HUDEP-2 (cell line): ENCODE measurements at regions not wholly inside any gene's neighbourhood (a gene's known extent, or its start where the extent isn't known, plus 50 kb on each side); places are given as distances from the start of the nearest gene placed in this dataset.
"Not testable (repeated sequence)": the region's sequence is repeated elsewhere in the genome, so short reads cannot be mapped to it uniquely, and the experiment has no call there.

Experiments used
- DNase-seq, 76 experiments: peaks; one replicate each; lab custom pipeline; 2025; ENCODE audit not compliant: unreplicated experiment in 76 of 76; lab: John Stamatoyannopoulos, UW

- DNase-seq: no peak
Measured at GRCh38 chr12:131445184-131445774, 265.6 kb upstream of the SFSWAP start.

DNA sequence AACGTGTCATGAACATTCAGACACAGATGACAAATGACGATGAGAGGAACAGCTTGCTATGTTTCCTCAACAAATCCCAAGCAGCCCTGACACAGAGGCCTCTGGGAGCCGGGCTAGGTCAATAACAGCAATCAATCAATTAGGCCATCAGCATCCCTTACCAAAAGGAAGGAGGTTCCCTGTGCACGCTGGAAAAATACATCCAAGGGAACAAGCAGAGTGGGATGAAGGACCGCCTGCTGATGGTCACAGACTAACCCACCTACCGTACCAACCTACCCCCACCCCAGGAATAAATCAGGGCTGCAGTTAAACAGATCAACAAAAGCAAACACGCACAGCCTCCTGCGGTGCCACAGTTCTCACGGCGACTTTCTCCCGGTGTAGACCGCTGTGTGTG is 265.1 kb upstream of the SFSWAP start:
- no peak for DNase-seq

DNA sequence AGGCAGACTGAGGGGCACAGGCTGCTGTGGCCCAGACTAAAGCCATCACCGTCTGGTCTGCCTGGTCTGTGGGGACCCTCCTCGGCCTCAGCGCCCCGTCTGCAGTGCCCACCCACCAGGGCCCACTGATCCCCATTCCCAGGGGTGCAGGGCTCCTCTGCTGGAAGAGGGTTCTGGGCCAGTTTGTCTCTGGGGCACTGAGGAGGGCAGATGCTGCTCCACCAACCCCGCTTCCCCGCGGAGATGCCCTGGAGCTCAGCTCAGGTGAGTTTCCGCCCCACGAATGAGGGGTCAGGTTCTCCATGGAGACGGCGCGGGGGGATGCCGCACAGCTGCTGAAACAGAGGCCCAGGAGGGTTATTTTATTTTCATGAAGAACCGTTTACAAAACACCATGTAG is 263.3 kb upstream of the SFSWAP start:
- not testable (repeated sequence) for DNase-seq

DNA sequence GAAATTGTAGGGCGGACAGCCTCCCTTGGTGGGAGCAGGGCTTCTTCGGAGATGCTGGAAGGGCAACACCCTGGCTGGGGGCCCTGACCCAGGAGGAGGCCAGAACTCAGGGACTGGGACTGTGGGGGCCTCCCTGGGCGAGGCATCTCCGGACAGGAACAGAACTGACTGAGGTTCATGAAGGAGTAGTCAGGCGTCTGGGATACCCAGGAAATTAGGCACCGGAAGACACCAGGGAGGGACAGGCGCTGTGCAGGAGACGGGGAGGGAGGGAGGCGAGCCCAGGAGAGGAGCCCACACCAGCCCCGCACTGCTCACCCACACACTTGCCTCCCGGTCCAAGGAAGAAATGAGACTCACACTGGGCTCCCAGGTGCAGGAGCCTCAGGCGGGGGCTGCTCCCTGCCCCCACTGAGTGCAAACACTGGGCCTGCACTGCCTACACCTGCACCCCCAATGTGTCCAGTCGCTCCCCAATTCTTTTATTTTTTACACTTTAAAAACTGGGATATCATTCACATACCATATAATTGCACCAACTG is 262.6 kb upstream of the SFSWAP start:
- DNase-seq: no peak

DNA sequence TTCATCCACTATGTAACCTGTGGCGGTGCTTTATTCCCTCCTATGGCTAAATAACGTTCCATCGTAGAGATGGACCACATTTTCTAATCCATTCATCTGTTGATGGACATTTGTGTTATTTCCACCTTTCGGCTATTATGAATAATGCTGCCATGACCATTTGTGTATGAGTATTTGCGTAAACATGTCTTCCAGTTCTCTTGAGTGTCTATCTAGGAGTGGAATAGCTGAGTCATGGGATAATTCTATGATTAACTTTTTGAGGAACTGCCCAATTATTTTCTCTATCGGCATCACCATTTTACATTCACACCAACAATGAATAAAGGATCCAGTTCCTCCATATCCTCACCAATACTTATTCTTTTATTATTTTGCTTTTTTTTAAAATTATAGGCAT is 261.9 kb upstream of the SFSWAP start:
- DNase-seq: no peak

DNA sequence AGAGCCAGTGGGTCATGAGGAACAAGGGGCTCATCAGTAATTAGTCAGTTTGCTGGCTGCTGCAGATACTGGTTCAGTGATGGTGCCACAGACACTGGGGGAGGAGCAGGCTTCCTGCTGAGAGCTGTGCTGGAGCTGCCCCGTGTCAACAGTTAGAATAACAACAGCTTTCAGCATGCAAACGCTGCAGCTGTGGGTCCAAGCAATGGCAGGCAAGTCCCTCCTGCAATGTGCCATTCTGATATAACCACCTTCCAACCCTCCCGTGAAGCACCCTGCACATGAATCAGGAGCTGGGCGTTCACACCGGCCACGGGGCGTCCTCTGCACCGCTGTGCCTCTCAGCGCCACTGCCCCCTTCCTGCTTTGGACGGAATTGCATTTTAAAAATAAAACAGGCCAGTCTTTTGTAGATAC is 258.4 kb upstream of the SFSWAP start:
- DNase-seq: peak in 21 of 76 experiments; percentile 0 to 51 (median 11)

- peak in 48 of 76 experiments; percentile 1 to 71 (median 26) for DNase-seq
Measured at GRCh38 chr12:131454418-131455217, 256.3 kb upstream of the SFSWAP start.

GRCh38 chr12:131455218-131455506 is 255.7 kb upstream of the SFSWAP start:
- no peak for DNase-seq

DNA sequence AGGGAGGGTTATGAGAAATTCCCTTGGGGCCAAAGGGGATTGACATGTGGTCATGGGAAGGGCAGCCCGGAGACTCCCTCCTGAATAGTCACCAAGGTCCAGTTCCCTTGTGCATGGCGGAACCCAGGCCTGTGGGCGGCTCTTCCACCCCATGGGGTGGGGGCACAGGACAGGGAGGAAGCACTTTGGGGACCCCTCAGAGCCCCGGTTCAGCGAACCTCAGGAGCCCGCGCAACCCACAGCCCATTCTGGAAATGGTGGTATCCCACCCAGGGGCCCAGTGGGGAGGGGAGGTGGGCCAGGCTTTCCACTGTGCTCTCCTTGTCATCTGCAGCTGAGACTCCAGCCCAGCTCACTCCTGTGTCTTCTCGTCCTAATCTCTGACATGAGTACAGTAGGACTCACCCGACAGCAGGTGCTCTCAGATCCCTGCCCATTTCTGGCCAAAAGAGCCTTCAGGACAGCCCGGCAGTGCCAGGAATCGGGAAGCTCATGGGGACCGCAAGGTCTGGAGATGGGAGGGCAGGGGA is 255.2 kb upstream of the SFSWAP start:
- DNase-seq: no peak

- DNase-seq: no peak
Measured at GRCh38 chr12:131456301-131457027, 254.4 kb upstream of the SFSWAP start.

DNA sequence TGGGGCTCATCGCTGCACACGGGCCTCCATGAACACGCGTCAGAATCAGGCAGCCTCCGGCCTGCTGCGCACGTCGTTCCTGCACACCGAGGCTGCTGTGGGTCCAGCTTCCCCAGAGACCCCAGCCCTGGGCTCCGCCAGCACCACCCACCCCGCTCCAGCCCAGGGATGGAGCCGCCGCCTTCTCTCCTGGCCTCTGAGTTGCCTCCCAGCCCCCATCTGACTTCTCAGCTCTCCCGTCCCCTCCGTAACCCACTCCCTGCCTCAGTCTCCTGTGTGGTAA is 253.9 kb upstream of the SFSWAP start:
- no peak for DNase-seq

DNA sequence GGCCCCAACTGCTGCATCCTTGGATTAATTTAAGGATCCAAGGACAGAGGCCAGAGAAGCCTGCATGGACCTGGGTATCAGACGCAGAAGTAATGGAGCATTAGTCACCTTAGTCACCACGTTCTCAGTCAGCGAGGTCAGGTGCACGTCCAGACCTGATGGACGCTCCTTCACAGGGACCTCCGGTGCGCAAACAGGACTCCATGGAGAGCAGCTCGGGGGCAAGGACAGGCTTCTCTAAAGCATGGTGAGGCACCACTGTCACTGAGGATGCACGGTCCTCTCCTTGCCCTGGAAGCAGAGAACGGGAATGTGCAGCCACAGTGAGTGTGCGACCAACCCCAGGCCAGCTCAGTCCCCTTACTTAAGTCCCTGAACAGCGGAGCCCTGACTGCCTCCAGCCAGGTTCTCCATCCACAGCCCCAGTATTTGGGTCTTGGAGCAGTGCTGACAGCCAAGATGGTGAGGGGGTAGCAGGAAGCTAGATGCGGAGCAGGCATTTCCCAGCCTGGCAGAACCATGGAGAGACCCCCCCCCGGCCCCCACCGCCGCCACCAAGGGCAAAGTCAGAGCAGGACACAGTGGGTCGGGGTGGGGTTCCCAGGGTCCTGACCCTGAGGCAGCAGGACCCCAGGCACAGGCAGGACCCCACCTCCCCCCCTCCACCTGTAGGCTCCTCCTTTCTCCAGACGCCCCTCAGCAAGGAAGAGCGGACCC is 253.4 kb upstream of the SFSWAP start:
- DNase-seq: no peak

DNA sequence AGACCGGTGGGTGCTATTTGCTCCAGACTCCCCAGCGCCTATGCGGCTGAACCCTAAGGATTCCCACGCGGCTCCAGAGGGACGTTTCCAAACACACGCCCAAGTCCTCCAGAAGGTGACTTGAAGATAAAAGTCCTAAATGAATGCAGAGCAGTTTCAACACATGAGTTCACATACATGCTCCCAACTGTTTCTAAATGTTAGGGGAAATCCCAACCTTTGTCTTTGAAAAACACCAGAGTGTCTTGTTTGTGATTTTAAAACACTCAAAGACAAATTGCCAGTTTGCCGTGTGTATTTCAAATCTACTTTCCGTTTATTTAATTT is 252.9 kb upstream of the SFSWAP start:
- no peak for DNase-seq

DNA sequence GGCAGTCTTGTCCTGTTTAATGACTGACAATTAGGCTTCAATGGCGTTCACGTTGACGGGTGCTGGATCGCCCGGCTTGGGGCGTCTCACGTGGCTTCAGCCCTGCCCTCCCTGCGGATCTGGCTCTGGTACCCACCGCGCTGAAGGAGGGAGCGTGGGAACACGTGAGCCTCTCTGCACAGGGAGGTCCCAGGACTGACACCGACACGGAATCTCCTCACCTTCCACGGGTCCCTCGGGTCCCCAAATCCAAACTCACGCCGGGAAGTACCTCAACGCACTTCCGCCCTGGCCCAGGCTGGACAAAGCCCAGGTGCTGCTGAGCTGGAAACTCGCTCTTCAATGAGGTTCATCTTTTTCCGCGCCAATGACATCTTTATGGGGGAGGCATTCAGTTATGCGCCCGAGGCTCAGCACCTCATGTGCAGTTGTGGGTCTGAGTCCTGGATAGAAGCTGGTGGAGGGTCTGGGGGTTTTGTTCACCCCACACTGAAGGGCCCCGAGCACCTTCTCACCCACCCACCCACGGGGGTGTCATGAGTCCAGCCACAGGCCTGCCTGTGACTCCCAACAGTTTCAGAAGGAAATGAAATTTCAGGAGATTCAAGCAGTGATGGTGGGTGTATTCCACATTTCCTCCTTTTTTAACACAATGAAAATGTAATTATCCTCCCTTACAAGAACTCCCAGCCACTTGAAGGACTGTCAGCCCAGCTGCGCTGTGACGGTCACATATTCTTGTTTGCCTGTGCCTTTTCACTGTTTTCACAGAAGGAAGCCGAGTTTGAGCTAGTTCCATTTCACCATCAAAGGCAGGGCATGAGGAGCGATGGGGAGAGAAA is 251.7 kb upstream of the SFSWAP start:
- DNase-seq: no peak

GRCh38 chr12:131459773-131460365 is 251.0 kb upstream of the SFSWAP start:
- DNase-seq: no peak

GRCh38 chr12:131460520-131460919 is 250.4 kb upstream of the SFSWAP start:
- DNase-seq: no peak

DNA sequence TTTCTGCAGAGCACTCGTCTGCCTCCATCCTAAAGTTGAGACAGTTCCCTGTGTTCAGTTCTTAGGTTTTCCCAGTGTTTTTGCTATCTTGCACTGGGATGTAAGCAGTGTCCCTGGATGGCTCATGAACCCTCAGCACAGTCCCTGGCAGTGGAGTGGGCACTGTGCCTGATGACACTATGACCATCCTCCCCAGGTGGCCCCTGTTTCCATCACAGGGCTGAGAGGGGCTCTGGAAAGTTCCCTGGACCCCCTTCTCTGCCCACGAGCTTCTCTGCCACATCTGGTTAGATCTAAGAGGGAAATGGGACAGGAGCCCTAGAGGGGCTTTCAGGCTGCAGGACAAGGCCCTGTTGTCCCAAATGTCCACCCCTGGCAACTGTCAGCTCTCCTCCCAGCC is 249.8 kb upstream of the SFSWAP start:
- DNase-seq: no peak

GRCh38 chr12:131463174-131463573 is 247.7 kb upstream of the SFSWAP start:
- no peak for DNase-seq

GRCh38 chr12:131464081-131464480 is 246.8 kb upstream of the SFSWAP start:
- no peak for DNase-seq

DNA sequence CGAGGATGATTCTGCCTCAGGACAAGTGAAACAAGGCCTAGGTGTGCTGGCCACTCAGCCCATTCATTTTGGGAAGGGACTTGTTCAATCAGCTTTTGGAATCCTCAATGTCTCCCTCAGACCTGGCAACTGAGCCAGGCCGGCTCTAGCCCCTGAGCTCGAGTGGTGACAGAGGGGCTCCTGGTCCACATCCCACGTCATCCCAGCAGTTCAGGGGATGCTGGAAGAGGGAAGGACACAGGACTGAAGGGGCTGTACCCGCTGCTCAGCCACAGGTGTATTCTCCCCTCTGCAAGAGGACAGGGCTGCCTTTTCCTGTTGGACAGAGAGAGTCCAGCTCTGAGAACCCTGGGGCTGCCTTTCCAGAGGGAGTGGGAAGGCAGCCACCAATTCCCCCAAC is 244.6 kb upstream of the SFSWAP start:
- no peak for DNase-seq
